ENCODE measurements at regions not wholly inside any gene's neighbourhood (a gene's known extent, or its start where the extent isn't known, plus 50 kb on each side); places are given as distances from the start of the nearest gene placed in this dataset.

- H3K36me3 ChIP-seq (ENCODE audit: insufficient read depth, low read length) = no peaks in the 10 kb centered on the region
- no peaks in the 10 kb centered on the region for H3K9me3 ChIP-seq (ENCODE audit: low read length)
- no peaks in the 10 kb centered on the region for H3K4me1 ChIP-seq (ENCODE audit: insufficient read depth, low read length)
- no peak overlapping the region for H3K4me3 ChIP-seq (ENCODE audit: low read length)
- no peaks in the 10 kb centered on the region for H3K27me3 ChIP-seq (ENCODE audit: insufficient read depth, low read length)
- H2AFZ ChIP-seq (ENCODE audit: low read depth, low read length) = no peak overlapping the region
Observed at GRCh38 chr2:16553226-16553625, 112.4 kb downstream of the CYRIA start.

DNA sequence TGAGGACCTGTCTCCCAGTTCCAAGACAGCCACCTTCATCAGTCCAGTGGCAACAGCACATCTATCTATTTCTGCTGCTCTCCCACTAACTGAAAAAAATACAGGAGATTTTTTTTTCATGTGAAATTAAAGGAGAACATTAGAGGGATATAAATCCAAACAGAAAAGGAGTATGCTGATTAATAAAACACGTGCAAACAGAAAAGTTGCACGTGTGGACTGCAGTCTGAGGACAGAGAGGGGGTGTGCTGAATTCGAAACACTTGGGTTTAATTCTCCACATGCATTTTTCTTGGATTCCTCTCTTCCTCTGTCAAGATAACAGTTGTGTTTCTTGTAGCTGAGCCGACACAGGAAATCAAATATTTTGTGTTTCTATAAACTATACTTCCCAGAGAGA is 113.4 kb downstream of the CYRIA start:
- H2AFZ ChIP-seq (ENCODE audit: low read depth, low read length) = no peak overlapping the region
- no peaks in the 10 kb centered on the region for H3K36me3 ChIP-seq (ENCODE audit: insufficient read depth, low read length)
- H3K9me3 ChIP-seq (ENCODE audit: low read length) = no peaks in the 10 kb centered on the region
- H3K27me3 ChIP-seq (ENCODE audit: insufficient read depth, low read length) = no peaks in the 10 kb centered on the region
- no peak overlapping the region for H3K4me3 ChIP-seq (ENCODE audit: low read length)
- no peaks in the 10 kb centered on the region for H3K4me1 ChIP-seq (ENCODE audit: insufficient read depth, low read length)

DNA sequence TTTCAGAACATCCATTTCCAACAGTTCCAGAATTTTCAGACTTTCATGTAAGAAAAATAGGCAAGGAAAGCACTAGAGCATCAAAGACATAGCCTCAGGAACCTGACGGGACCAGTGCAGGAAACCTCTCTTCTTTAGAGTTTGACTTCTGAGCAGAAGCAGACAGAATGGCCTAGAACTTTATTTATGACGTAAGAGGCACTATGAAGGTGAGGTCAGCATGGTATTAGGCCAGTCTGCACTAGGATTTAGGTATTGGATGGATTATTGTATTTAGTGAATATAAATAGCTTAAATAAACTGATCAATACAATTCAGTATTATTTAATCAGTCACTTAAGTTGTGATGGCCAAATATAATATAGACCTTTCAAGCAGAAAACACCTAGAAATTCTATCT is 117.6 kb downstream of the CYRIA start:
- no peak overlapping the region for H2AFZ ChIP-seq (ENCODE audit: low read depth, low read length)
- H3K27me3 ChIP-seq (ENCODE audit: insufficient read depth, low read length) = no peaks in the 10 kb centered on the region
- no peaks in the 10 kb centered on the region for H3K36me3 ChIP-seq (ENCODE audit: insufficient read depth, low read length)
- H3K4me1 ChIP-seq (ENCODE audit: insufficient read depth, low read length) = peaks cover 6% of the 10 kb centered on the region
- no peak overlapping the region for H3K4me3 ChIP-seq (ENCODE audit: low read length)
- no peaks in the 10 kb centered on the region for H3K9me3 ChIP-seq (ENCODE audit: low read length)

DNA sequence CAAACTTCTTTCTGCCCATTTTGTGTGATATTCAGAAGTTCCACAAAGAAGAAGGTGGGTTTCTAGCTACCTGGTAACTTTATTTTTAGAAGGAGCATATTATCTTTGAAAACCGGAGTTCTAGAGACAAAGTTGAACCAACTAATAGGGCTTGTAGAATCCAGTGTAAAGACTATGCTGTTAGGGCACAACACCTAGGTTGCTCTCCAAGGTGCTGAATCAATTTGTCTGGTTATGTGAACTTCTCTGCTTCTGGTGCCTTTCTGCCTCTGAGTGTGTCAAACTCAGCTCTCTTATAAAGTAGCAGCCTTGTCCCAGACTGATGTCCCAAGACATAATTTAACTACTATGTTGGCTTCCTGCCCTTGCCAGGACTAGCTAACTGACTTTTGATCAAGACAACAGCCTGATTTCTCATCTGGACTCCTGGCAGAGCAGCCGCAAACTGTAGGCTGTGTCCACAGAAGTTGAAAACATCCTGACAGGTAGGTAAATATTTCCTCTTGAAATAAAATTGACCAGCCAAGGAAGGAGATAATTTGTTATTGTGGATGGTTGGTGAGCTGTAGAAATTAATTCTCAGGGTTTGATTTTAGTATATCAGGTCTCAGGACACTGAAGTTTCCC is 119.4 kb downstream of the CYRIA start:
- Histone ChIP-seq H3K36me3 (ENCODE audit: insufficient read depth, low read length) (no peaks in the 10 kb centered on the region), H3K4me3 (ENCODE audit: low read length) (no peak overlapping the region), H3K27me3 (ENCODE audit: insufficient read depth, low read length) (no peaks in the 10 kb centered on the region), H3K4me1 (ENCODE audit: insufficient read depth, low read length) (peaks cover 6% of the 10 kb centered on the region), H3K9me3 (ENCODE audit: low read length) (no peaks in the 10 kb centered on the region), H2AFZ (ENCODE audit: low read depth, low read length) (no peak overlapping the region)

- H2AFZ ChIP-seq (ENCODE audit: low read depth, low read length) = no peak overlapping the region
- H3K4me3 ChIP-seq (ENCODE audit: low read length) = no peak overlapping the region
- peaks cover 19% of the 10 kb centered on the region for H3K27me3 ChIP-seq (ENCODE audit: insufficient read depth, low read length)
- no peaks in the 10 kb centered on the region for H3K9me3 ChIP-seq (ENCODE audit: low read length)
- no peaks in the 10 kb centered on the region for H3K36me3 ChIP-seq (ENCODE audit: insufficient read depth, low read length)
- H3K4me1 ChIP-seq (ENCODE audit: insufficient read depth, low read length) = no peaks in the 10 kb centered on the region
Observed at GRCh38 chr2:16538707-16539106, 126.9 kb downstream of the CYRIA start.

DNA sequence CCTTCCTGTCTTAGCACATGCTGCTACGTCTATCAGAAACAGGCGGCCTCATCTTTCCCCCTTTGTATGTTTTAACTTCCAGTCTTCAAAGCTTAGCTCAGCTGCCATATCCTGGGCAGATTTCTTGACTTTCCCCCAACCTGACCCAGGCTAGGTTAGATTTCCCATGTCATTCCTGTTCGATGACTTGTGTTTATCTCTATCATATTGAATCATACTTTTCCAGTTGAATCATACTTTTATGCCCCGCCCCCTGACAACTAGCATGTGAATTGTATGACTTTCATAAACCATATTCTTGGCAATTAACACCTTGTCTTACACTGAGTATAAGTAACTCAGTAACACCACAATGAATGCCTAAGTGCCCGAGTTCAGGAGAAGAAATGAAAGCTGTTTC is 128.3 kb downstream of the CYRIA start:
- H3K4me3 ChIP-seq (ENCODE audit: low read length) = no peak overlapping the region
- H3K4me1 ChIP-seq (ENCODE audit: insufficient read depth, low read length) = no peaks in the 10 kb centered on the region
- no peak overlapping the region for H2AFZ ChIP-seq (ENCODE audit: low read depth, low read length)
- H3K36me3 ChIP-seq (ENCODE audit: insufficient read depth, low read length) = no peaks in the 10 kb centered on the region
- H3K9me3 ChIP-seq (ENCODE audit: low read length) = no peaks in the 10 kb centered on the region
- H3K27me3 ChIP-seq (ENCODE audit: insufficient read depth, low read length) = peaks cover 19% of the 10 kb centered on the region

DNA sequence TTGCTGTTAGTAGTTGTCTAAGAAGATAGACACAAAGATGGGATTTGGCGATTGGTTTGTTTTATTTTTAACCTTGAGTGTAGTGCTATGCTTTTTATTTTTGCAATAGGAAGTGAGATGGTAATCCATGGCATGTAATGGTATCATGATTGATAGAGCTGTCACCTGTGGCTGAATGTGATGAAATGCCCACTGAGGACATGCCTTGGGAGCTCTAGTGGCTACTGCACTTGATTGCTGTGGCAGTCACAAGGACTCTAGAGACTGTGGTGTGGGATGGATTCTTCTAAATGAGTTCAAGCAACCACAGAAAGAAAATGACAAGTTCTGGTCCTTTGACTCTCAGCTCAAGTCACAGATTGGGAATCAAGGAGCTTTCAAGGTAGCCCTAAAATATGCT is 139.4 kb downstream of the CYRIA start:
- peaks cover 2% of the 10 kb centered on the region for H3K9me3 ChIP-seq (ENCODE audit: low read length)
- no peaks in the 10 kb centered on the region for H3K36me3 ChIP-seq (ENCODE audit: insufficient read depth, low read length)
- no peak overlapping the region for H3K4me3 ChIP-seq (ENCODE audit: low read length)
- no peak overlapping the region for H2AFZ ChIP-seq (ENCODE audit: low read depth, low read length)
- H3K4me1 ChIP-seq (ENCODE audit: insufficient read depth, low read length) = peaks cover 28% of the 10 kb centered on the region
- H3K27me3 ChIP-seq (ENCODE audit: insufficient read depth, low read length) = no peaks in the 10 kb centered on the region

DNA sequence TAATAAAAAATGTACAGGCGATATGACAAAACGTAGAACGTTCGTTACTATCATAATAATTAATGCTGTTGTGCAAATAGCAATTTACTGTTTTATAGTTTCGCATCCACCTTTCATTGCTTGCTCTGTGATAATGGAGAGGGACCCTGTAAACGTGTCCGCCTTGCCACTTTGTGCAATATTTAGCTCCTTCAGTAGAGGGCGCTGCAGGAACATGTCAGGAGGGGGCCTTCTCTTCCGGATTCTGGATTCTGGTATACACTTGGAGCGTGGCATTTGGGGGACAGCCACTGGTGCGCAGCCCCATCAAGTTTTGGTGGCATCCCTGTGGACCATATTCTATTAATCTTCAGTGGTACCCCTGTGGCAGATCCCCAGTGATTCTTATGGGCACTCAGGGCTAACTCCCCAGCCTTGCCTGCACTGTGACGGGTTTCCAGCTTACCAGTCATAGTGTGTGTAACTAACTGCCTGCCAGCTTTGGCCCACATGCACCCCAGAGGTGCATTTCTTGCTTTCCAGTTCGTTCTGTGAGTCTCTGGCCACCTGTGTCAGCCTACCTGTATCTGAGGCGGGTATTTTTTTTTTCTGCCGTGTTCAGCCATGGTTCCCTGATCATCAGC is 140.3 kb downstream of the CYRIA start:
- Histone ChIP-seq H3K36me3 (ENCODE audit: insufficient read depth, low read length) (no peaks in the 10 kb centered on the region), H3K9me3 (ENCODE audit: low read length) (peaks cover 2% of the 10 kb centered on the region), H3K27me3 (ENCODE audit: insufficient read depth, low read length) (no peaks in the 10 kb centered on the region), H2AFZ (ENCODE audit: low read depth, low read length) (no peak overlapping the region), H3K4me1 (ENCODE audit: insufficient read depth, low read length) (peaks cover 28% of the 10 kb centered on the region), H3K4me3 (ENCODE audit: low read length) (no peak overlapping the region)

DNA sequence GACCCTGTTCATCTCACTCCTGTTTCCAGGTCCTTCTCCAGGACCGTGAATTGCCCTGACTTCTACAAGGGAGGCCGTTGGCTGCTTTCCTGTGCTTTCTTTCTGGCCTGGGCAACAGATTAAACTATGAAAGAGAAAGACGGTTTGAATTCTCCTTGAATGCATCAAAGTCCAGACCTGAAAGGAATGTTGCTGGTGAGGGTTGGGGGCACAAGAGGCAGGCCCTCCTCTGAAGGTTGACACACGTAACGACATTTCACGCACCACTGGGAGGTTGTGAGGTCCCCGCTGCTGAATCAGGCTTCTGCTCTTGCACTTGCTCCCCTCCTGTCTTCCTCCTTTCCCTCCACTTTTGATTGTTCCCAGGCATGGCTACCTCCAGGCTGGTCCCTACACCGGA is 141.9 kb downstream of the CYRIA start:
- Histone ChIP-seq H3K4me3 (ENCODE audit: low read length) (no peak overlapping the region), H2AFZ (ENCODE audit: low read depth, low read length) (no peak overlapping the region), H3K9me3 (ENCODE audit: low read length) (peaks cover 2% of the 10 kb centered on the region), H3K4me1 (ENCODE audit: insufficient read depth, low read length) (peaks cover 28% of the 10 kb centered on the region), H3K27me3 (ENCODE audit: insufficient read depth, low read length) (no peaks in the 10 kb centered on the region), H3K36me3 (ENCODE audit: insufficient read depth, low read length) (no peaks in the 10 kb centered on the region)

GRCh38 chr2:16522031-16522831 is 143.4 kb downstream of the CYRIA start:
- H3K9me3 ChIP-seq (ENCODE audit: low read length) = peaks cover 2% of the 10 kb centered on the region
- H3K27me3 ChIP-seq (ENCODE audit: insufficient read depth, low read length) = no peaks in the 10 kb centered on the region
- H2AFZ ChIP-seq (ENCODE audit: low read depth, low read length) = no peak overlapping the region
- no peak overlapping the region for H3K4me3 ChIP-seq (ENCODE audit: low read length)
- H3K36me3 ChIP-seq (ENCODE audit: insufficient read depth, low read length) = no peaks in the 10 kb centered on the region
- H3K4me1 ChIP-seq (ENCODE audit: insufficient read depth, low read length) = peaks cover 28% of the 10 kb centered on the region

GRCh38 chr2:16520891-16521290 is 144.7 kb downstream of the CYRIA start:
- H3K36me3 ChIP-seq (ENCODE audit: insufficient read depth, low read length) = no peaks in the 10 kb centered on the region
- H2AFZ ChIP-seq (ENCODE audit: low read depth, low read length) = no peak overlapping the region
- H3K27me3 ChIP-seq (ENCODE audit: insufficient read depth, low read length) = no peaks in the 10 kb centered on the region
- H3K4me3 ChIP-seq (ENCODE audit: low read length) = no peak overlapping the region
- peaks cover 2% of the 10 kb centered on the region for H3K9me3 ChIP-seq (ENCODE audit: low read length)
- H3K4me1 ChIP-seq (ENCODE audit: insufficient read depth, low read length) = peaks cover 28% of the 10 kb centered on the region

DNA sequence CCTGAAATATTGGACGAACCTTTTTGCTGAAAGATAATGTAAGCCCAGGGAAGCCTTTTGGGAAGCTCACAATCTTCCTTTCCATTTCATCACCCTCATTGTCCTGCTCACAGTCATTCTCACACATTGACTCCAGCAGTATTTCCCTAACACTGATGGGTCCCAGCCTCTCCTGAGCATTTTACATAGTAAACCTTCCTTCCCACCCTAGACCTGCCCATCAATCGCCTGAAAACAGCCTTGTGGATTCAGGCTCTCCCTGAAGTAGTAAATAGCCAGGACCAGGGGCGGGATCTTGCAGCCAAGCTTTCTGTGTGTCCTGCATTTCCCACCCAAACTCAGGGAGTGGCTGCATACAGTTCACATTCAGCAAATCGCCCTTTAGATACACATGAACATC is 149.9 kb downstream of the CYRIA start:
- H3K4me3 ChIP-seq (ENCODE audit: low read length) = no peak overlapping the region
- no peaks in the 10 kb centered on the region for H3K4me1 ChIP-seq (ENCODE audit: insufficient read depth, low read length)
- H3K36me3 ChIP-seq (ENCODE audit: insufficient read depth, low read length) = no peaks in the 10 kb centered on the region
- H3K27me3 ChIP-seq (ENCODE audit: insufficient read depth, low read length) = no peaks in the 10 kb centered on the region
- no peaks in the 10 kb centered on the region for H3K9me3 ChIP-seq (ENCODE audit: low read length)
- no peak overlapping the region for H2AFZ ChIP-seq (ENCODE audit: low read depth, low read length)

DNA sequence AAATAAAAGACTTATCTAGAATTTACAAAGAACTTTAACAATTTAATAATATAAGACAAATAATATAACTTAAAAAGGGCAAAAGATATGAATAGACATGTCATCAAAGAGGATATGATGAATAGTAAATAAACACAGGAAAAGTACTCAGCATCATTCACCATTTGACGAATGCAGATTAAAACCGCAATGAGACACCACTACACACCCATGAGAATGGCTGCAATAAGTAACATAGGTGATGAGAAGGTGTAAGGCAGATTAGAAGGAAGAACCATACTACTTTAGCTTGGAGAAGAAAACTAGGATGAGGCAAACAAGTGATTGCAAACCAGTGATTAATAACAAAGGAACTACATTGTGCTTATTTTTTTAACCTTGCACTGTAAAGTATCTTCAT is 152.0 kb downstream of the CYRIA start:
- H2AFZ ChIP-seq (ENCODE audit: low read depth, low read length) = no peak overlapping the region
- H3K4me3 ChIP-seq (ENCODE audit: low read length) = no peak overlapping the region
- H3K4me1 ChIP-seq (ENCODE audit: insufficient read depth, low read length) = no peaks in the 10 kb centered on the region
- no peaks in the 10 kb centered on the region for H3K27me3 ChIP-seq (ENCODE audit: insufficient read depth, low read length)
- no peaks in the 10 kb centered on the region for H3K9me3 ChIP-seq (ENCODE audit: low read length)
- no peaks in the 10 kb centered on the region for H3K36me3 ChIP-seq (ENCODE audit: insufficient read depth, low read length)

Measured in neuron (in vitro differentiated cells).